ENCODE measurements at regions not wholly inside any gene's neighbourhood (a gene's known extent, or its start where the extent isn't known, plus 50 kb on each side); places are given as distances from the start of the nearest gene placed in this dataset.
"Not testable (repeated sequence)": the region's sequence is repeated elsewhere in the genome, so short reads cannot be mapped to it uniquely, and the experiment has no call there.

- H3K4me3 Mint-ChIP-seq: no peak overlapping the region
- H3K4me1 Mint-ChIP-seq: no peaks in the 10 kb centered on the region
- H3K36me3 Mint-ChIP-seq: peaks cover 16% of the 10 kb centered on the region
- H3K27ac Mint-ChIP-seq: no peak overlapping the region
- H3K9me3 Mint-ChIP-seq: peaks cover 48% of the 10 kb centered on the region
- DNase-seq (ENCODE audit: low spot score in 2 of 2, unreplicated experiment in 2 of 2): no peak
- TF ChIP-seq, protein P1, sequence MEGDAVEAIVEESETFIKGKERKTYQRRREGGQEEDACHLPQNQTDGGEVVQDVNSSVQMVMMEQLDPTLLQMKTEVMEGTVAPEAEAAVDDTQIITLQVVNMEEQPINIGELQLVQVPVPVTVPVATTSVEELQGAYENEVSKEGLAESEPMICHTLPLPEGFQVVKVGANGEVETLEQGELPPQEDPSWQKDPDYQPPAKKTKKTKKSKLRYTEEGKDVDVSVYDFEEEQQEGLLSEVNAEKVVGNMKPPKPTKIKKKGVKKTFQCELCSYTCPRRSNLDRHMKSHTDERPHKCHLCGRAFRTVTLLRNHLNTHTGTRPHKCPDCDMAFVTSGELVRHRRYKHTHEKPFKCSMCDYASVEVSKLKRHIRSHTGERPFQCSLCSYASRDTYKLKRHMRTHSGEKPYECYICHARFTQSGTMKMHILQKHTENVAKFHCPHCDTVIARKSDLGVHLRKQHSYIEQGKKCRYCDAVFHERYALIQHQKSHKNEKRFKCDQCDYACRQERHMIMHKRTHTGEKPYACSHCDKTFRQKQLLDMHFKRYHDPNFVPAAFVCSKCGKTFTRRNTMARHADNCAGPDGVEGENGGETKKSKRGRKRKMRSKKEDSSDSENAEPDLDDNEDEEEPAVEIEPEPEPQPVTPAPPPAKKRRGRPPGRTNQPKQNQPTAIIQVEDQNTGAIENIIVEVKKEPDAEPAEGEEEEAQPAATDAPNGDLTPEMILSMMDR (IDR thresholded peaks at IDR 0.05; ENCODE audit: unreplicated experiment): no peak
- H3K27me3 Mint-ChIP-seq (ENCODE audit: low read depth): no peaks in the 10 kb centered on the region
These were observed 171.4 kb upstream of the NR4A3 start for GRCh38 chr9:99650187-99650874.

GRCh38 chr9:99660191-99660636, 161.5 kb upstream of the NR4A3 start:
- no peaks in the 10 kb centered on the region for H3K36me3 Mint-ChIP-seq
- peaks cover 14% of the 10 kb centered on the region for H3K9me3 Mint-ChIP-seq
- H3K4me3 Mint-ChIP-seq: no peak overlapping the region
- H3K4me1 Mint-ChIP-seq: peaks cover 2% of the 10 kb centered on the region
- DNase-seq (ENCODE audit: low spot score in 2 of 2, unreplicated experiment in 2 of 2): no peak
- H3K27me3 Mint-ChIP-seq (ENCODE audit: low read depth): no peaks in the 10 kb centered on the region
- TF ChIP-seq, protein P1 (IDR thresholded peaks at IDR 0.05; ENCODE audit: unreplicated experiment): no peak
- no peak overlapping the region for H3K27ac Mint-ChIP-seq

DNA sequence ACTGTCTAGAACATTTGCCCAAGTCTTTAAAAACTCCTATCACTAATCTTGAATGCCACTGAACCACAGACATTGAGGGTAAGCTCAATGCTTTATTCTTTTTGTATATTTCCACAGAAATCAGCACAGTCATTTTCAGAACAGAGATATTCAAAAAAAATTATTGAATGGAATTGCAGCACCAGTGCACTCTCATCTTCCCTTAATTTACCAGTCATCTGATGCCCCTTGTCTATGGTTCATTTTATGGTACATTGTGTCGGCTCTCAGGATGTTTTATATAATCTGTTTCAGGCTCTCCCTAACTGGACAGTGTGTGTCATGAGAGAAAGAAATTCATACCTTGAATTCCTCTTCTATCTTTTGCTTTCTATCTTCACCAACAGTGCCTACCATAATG, 158.4 kb upstream of the NR4A3 start:
- TF ChIP-seq, protein P1 (IDR thresholded peaks at IDR 0.05; ENCODE audit: unreplicated experiment): no peak

GRCh38 chr9:99663856-99664255, 157.8 kb upstream of the NR4A3 start:
- Mint-ChIP-seq H3K27me3 (ENCODE audit: low read depth) (no peaks in the 10 kb centered on the region), H3K4me3 (no peak overlapping the region), H3K4me1 (peaks cover 6% of the 10 kb centered on the region), H3K9me3 (peaks cover 3% of the 10 kb centered on the region), H3K27ac (no peak overlapping the region), H3K36me3 (no peaks in the 10 kb centered on the region)
- TF ChIP-seq, protein P1 (IDR thresholded peaks at IDR 0.05; ENCODE audit: unreplicated experiment): no peak
- no peak for DNase-seq (ENCODE audit: low spot score in 2 of 2, unreplicated experiment in 2 of 2)

More for the DNA sequence above, 158.4 kb upstream of the NR4A3 start:
- Mint-ChIP-seq H3K4me1 (peaks cover 6% of the 10 kb centered on the region), H3K27me3 (ENCODE audit: low read depth) (no peaks in the 10 kb centered on the region), H3K36me3 (no peaks in the 10 kb centered on the region), H3K27ac (no peak overlapping the region), H3K9me3 (peaks cover 3% of the 10 kb centered on the region), H3K4me3 (no peak overlapping the region)
- DNase-seq (ENCODE audit: low spot score in 2 of 2, unreplicated experiment in 2 of 2): no peak

DNA sequence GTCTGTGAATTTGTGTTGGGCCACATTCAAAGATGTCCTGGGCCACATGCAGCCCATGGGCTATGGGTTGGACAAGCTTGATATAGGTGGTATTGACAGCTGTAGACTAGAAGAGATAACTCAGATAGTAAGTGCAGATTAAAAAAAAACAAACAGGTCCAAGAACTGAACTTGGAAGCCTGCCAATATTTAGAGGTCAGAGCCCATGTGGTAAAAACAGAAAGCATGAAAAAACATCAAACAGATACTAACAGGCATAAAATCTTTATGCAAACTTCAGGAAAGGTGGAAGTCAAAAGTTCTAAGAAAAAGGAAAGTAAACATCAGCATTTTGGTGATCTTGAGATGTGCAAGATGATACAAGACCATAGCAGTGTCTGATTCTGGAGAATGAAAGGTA, 155.1 kb upstream of the NR4A3 start:
- no peaks in the 10 kb centered on the region for H3K27me3 Mint-ChIP-seq (ENCODE audit: low read depth)
- no peak overlapping the region for H3K4me3 Mint-ChIP-seq
- DNase-seq (ENCODE audit: low spot score in 2 of 2, unreplicated experiment in 2 of 2): no peak
- TF ChIP-seq, protein P1 (IDR thresholded peaks at IDR 0.05; ENCODE audit: unreplicated experiment): no peak
- no peak overlapping the region for H3K27ac Mint-ChIP-seq
- peaks cover 6% of the 10 kb centered on the region for H3K4me1 Mint-ChIP-seq
- H3K36me3 Mint-ChIP-seq: no peaks in the 10 kb centered on the region
- peaks cover 3% of the 10 kb centered on the region for H3K9me3 Mint-ChIP-seq

GRCh38 chr9:99670886-99671285, 150.8 kb upstream of the NR4A3 start:
- H3K4me1 Mint-ChIP-seq; H3K36me3 Mint-ChIP-seq; H3K4me3 Mint-ChIP-seq; H3K9me3 Mint-ChIP-seq; DNase-seq (ENCODE audit: low spot score in 2 of 2, unreplicated experiment in 2 of 2); H3K27ac Mint-ChIP-seq; H3K27me3 Mint-ChIP-seq (ENCODE audit: low read depth): not testable (repeated sequence)
